ENCODE measurements at regions not wholly inside any gene's neighbourhood (a gene's known extent, or its start where the extent isn't known, plus 50 kb on each side); places are given as distances from the start of the nearest gene placed in this dataset.
A peak's percentile ranks its signal among the peaks of the same experiment; 100 is the strongest.

- DNase-seq, result no peak
Observed at GRCh38 chr14:98773814-98774213, 498.2 kb downstream of the BCL11B start.

GRCh38 chr14:98775892-98776291 lies 496.1 kb downstream of the BCL11B start:
- DNase-seq, result no peak

- DNase-seq, result no peak
Observed at GRCh38 chr14:98782062-98782461, 489.9 kb downstream of the BCL11B start.

GRCh38 chr14:98785578-98785977 lies 486.4 kb downstream of the BCL11B start:
- no peak for DNase-seq

- no peak for DNase-seq
Observed at GRCh38 chr14:98786456-98786855, 485.5 kb downstream of the BCL11B start.

GRCh38 chr14:98791661-98792060 lies 480.3 kb downstream of the BCL11B start:
- no peak for DNase-seq

- DNase-seq, result no peak
Observed at GRCh38 chr14:98792171-98792570, 479.8 kb downstream of the BCL11B start.

- DNase-seq, result no peak
Observed at GRCh38 chr14:98798099-98798498, 473.9 kb downstream of the BCL11B start.

- DNase-seq, result no peak
Observed at GRCh38 chr14:98799891-98800290, 472.1 kb downstream of the BCL11B start.

GRCh38 chr14:98802044-98802443 lies 470.0 kb downstream of the BCL11B start:
- DNase-seq, result no peak

- no peak for DNase-seq
Observed at GRCh38 chr14:98803196-98803595, 468.8 kb downstream of the BCL11B start.

GRCh38 chr14:98808494-98809407 lies 463.2 kb downstream of the BCL11B start:
- DNase-seq, result peak; percentile 31

- no peak for DNase-seq
Observed at GRCh38 chr14:98816195-98816594, 455.8 kb downstream of the BCL11B start.

- no peak for DNase-seq
Observed at GRCh38 chr14:98816720-98817119, 455.3 kb downstream of the BCL11B start.

GRCh38 chr14:98819132-98819866 lies 452.7 kb downstream of the BCL11B start:
- no peak for DNase-seq

GRCh38 chr14:98819867-98820206 lies 452.2 kb downstream of the BCL11B start:
- DNase-seq, result no peak

GRCh38 chr14:98822917-98823316 lies 449.1 kb downstream of the BCL11B start:
- DNase-seq, result no peak

- DNase-seq, result no peak
Observed at GRCh38 chr14:98826618-98827017, 445.4 kb downstream of the BCL11B start.

- no peak for DNase-seq
Observed at GRCh38 chr14:98834119-98834518, 437.9 kb downstream of the BCL11B start.

GRCh38 chr14:98835051-98835824 lies 436.8 kb downstream of the BCL11B start:
- no peak for DNase-seq

- no peak for DNase-seq
Observed at GRCh38 chr14:98835825-98836100, 436.2 kb downstream of the BCL11B start.

GRCh38 chr14:98840091-98840490 lies 431.9 kb downstream of the BCL11B start:
- DNase-seq, result no peak

GRCh38 chr14:98840511-98840910 lies 431.5 kb downstream of the BCL11B start:
- DNase-seq, result no peak

GRCh38 chr14:98844456-98844855 lies 427.5 kb downstream of the BCL11B start:
- no peak for DNase-seq

All from NCI-H2171 (cell line).